WTC11 (cell line): ENCODE measurements at regions not wholly inside any gene's neighbourhood (a gene's known extent, or its start where the extent isn't known, plus 50 kb on each side); places are given as distances from the start of the nearest gene placed in this dataset.

ENCODE experiments used
- ATAC-seq: fragments of 200-7000 bp; cut with Tn5 transposase; 2 replicates; pipeline ENCODE4 v1.10.0; 2021; ENCODE audit warnings: mild to moderate bottlenecking, moderate library complexity
- CTCF ChIA-PET: fragments of 300-600 bp; sonication (Branson Sonifier 250); formaldehyde crosslinking; loops from one replicate; lab custom pipeline; 2021; ENCODE audit warnings: antibody characterized with exemption; lab: Charles Lee
- POLR2A ChIA-PET: fragments of 350-600 bp; sonication (Branson Sonifier 250); formaldehyde crosslinking; loops from one replicate; lab custom pipeline; 2021; ENCODE audit warnings: antibody characterized with exemption; lab: Charles Lee
- DNase-seq: peaks from one replicate; pipeline ENCODE4 v3.0.0; 2021; ENCODE audit warnings: low spot score
- H3K27ac Mint-ChIP-seq: 2 replicates; pipeline ENCODE4 v1.8.0; 2021; ENCODE audit warnings: mixed read lengths
- H3K27me3 Mint-ChIP-seq: 2 replicates; pipeline ENCODE4 v1.8.0; 2021; ENCODE audit warnings: low read depth, mild to moderate bottlenecking, moderate library complexity, mixed read lengths
- H3K36me3 Mint-ChIP-seq: 2 replicates; pipeline ENCODE4 v1.8.0; 2021; ENCODE audit warnings: mixed read lengths
- H3K4me1 Mint-ChIP-seq: 2 replicates; pipeline ENCODE4 v1.8.0; 2022; ENCODE audit warnings: mixed read lengths
- H3K4me3 Mint-ChIP-seq: 2 replicates; pipeline ENCODE4 v1.8.0; 2021; ENCODE audit warnings: mild to moderate bottlenecking, moderate library complexity, mixed read lengths
- H3K9me3 Mint-ChIP-seq: 2 replicates; pipeline ENCODE4 v1.8.0; 2021; ENCODE audit warnings: mixed read lengths
- AR ChIP-seq: fragments of 250-450 bp; sonication (Bioruptor Pico); IDR thresholded peaks from 2 replicates; pipeline ENCODE4 v1.9.0; 2021; ENCODE audit warnings: mild to moderate bottlenecking
- ATF1 ChIP-seq: sonication (generic); formaldehyde crosslinking; IDR thresholded peaks from 2 replicates; pipeline ENCODE4 v1.8.1; 2023; ENCODE audit warnings: mild to moderate bottlenecking, moderate library complexity, missing genetic modification reagents
- E2F4 ChIP-seq: sonication (generic); formaldehyde crosslinking; IDR thresholded peaks from 2 replicates; pipeline ENCODE4 v1.8.1; 2022; ENCODE audit warnings: low read depth, mild to moderate bottlenecking, moderate library complexity, missing genetic modification reagents, borderline replicate concordance
- ESRRA ChIP-seq: sonication (generic); formaldehyde crosslinking; IDR thresholded peaks from 2 replicates; pipeline ENCODE4 v1.8.1; 2022; ENCODE audit warnings: mild to moderate bottlenecking, missing genetic modification reagents, borderline replicate concordance
- FOXP1 ChIP-seq: sonication (generic); formaldehyde crosslinking; IDR thresholded peaks from 2 replicates; pipeline ENCODE4 v1.8.0; 2022; ENCODE audit warnings: missing genetic modification reagents, mild to moderate bottlenecking, moderate library complexity, borderline replicate concordance
- GABPB1 ChIP-seq: sonication (generic); formaldehyde crosslinking; IDR thresholded peaks from 2 replicates; pipeline ENCODE4 v1.8.1; 2023; ENCODE audit warnings: mild to moderate bottlenecking, missing genetic modification reagents
- HMGA2 ChIP-seq: fragments of 250-450 bp; sonication (Bioruptor Pico); IDR thresholded peaks from 2 replicates; pipeline ENCODE4 v1.4.0; 2021; ENCODE audit warnings: mild to moderate bottlenecking, moderate library complexity
- MAX ChIP-seq: sonication (generic); formaldehyde crosslinking; IDR thresholded peaks from 2 replicates; pipeline ENCODE4 v1.8.0; 2022; ENCODE audit warnings: mild to moderate bottlenecking, missing genetic modification reagents
- MLX ChIP-seq: sonication (generic); formaldehyde crosslinking; IDR thresholded peaks from 2 replicates; pipeline ENCODE4 v1.8.1; 2023; ENCODE audit warnings: mild to moderate bottlenecking, missing genetic modification reagents, moderate library complexity
- MYBL2 ChIP-seq: sonication (generic); formaldehyde crosslinking; IDR thresholded peaks from 2 replicates; pipeline ENCODE4 v1.8.1; 2023; ENCODE audit warnings: mild to moderate bottlenecking, moderate library complexity, missing genetic modification reagents
- NFATC4 ChIP-seq: fragments of 250-450 bp; sonication (Bioruptor Pico); IDR thresholded peaks from 2 replicates; pipeline ENCODE4 v1.9.0; 2021; ENCODE audit warnings: mild to moderate bottlenecking
- RORB ChIP-seq: fragments of 250-450 bp; sonication (Bioruptor Pico); IDR thresholded peaks from 2 replicates; pipeline ENCODE4 v1.9.0; 2021; ENCODE audit warnings: mild to moderate bottlenecking
- SOX15 ChIP-seq: fragments of 250-450 bp; sonication (Bioruptor Pico); IDR thresholded peaks from 2 replicates; pipeline ENCODE4 v1.9.0; 2021; ENCODE audit warnings: mild to moderate bottlenecking
- TCF7 ChIP-seq: sonication (generic); formaldehyde crosslinking; IDR thresholded peaks from 2 replicates; pipeline ENCODE4 v1.8.0; 2022; ENCODE audit warnings: mild to moderate bottlenecking, low read depth, missing genetic modification reagents, moderate library complexity
- USF1 ChIP-seq: sonication (generic); formaldehyde crosslinking; IDR thresholded peaks from 2 replicates; pipeline ENCODE4 v1.8.0; 2022; ENCODE audit warnings: mild to moderate bottlenecking, missing genetic modification reagents
- ZBTB21 ChIP-seq: sonication (generic); formaldehyde crosslinking; IDR thresholded peaks from 2 replicates; pipeline ENCODE4 v1.8.1; 2023; ENCODE audit warnings: mild to moderate bottlenecking, missing genetic modification reagents, borderline replicate concordance
- ZNF423 ChIP-seq: fragments of 250-450 bp; sonication (Bioruptor Pico); IDR thresholded peaks from 2 replicates; pipeline ENCODE4 v2.1.2; 2022; ENCODE audit warnings: mild to moderate bottlenecking, moderate library complexity
- ZNF512 ChIP-seq: sonication (generic); formaldehyde crosslinking; IDR thresholded peaks from 2 replicates; pipeline ENCODE4 v1.8.1; 2022; ENCODE audit warnings: missing genetic modification reagents, borderline replicate concordance
- ZNF671 ChIP-seq: fragments of 250-450 bp; sonication (Bioruptor Pico); IDR thresholded peaks from 2 replicates; pipeline ENCODE4 v1.8.0; 2021; ENCODE audit warnings: mild to moderate bottlenecking

GRCh38 chr4:161203865-161204264 is 959.9 kb downstream of the FSTL5 start:
- peaks cover 10% of the 10 kb centered on the region for H3K36me3 Mint-ChIP-seq
- DNase-seq: no peak
- no peak overlapping the region for H3K4me3 Mint-ChIP-seq
- no peak for ATAC-seq
- no peak overlapping the region for H3K27ac Mint-ChIP-seq
- peaks cover 18% of the 10 kb centered on the region for H3K9me3 Mint-ChIP-seq
- peaks cover 14% of the 10 kb centered on the region for H3K4me1 Mint-ChIP-seq
- POLR2A ChIA-PET: no interaction called here
- no peak for TF ChIP-seq MYBL2 (CRISPR knock-in tag)
- TF ChIP-seq ZNF423 (CRISPR knock-in tag): peak; percentile 95
- TF ChIP-seq, all 79 proteins: peak for 1
- H3K27me3 Mint-ChIP-seq: no peaks in the 10 kb centered on the region
- CTCF ChIA-PET: no interaction called here

- H3K27ac Mint-ChIP-seq: peak overlapping the region; percentile 77
- H3K4me3 Mint-ChIP-seq: peak overlapping the region; percentile 13; the same call in 1 of the 2 replicates
- H3K4me1 Mint-ChIP-seq: peaks cover 38% of the 10 kb centered on the region
- no peak for TF ChIP-seq AR (CRISPR knock-in tag)
- no peak for TF ChIP-seq ATF1
- TF ChIP-seq SOX15 (CRISPR knock-in tag): no peak
- TF ChIP-seq MAX (CRISPR knock-in tag): no peak
- no peak for TF ChIP-seq ZNF671 (CRISPR knock-in tag)
- TF ChIP-seq MYBL2 (CRISPR knock-in tag): no peak
- no peak for TF ChIP-seq ZBTB21 (CRISPR knock-in tag)
- no peaks in the 10 kb centered on the region; the same call in 1 of the 2 replicates for H3K36me3 Mint-ChIP-seq
- ATAC-seq (peak; percentile 90), DNase-seq (no peak)
- POLR2A ChIA-PET: no interaction called here
- H3K9me3 Mint-ChIP-seq: peaks cover 6% of the 10 kb centered on the region
- CTCF ChIA-PET: interaction anchor here (0.6 kb wide), 1 partner anchor 538 kb away, joined by 3 read pairs; no protein-coding TSS in a partner anchor
- H3K27me3 Mint-ChIP-seq: no peaks in the 10 kb centered on the region; the same call in 1 of the 2 replicates
These were observed 965.9 kb downstream of the FSTL5 start for GRCh38 chr4:161197912-161198311.

- H3K27ac Mint-ChIP-seq: peak overlapping the region; percentile 77
- ChIA-PET CTCF (interaction anchor here (0.6 kb wide), 1 partner anchor 538 kb away, joined by 3 read pairs; no protein-coding TSS in a partner anchor), POLR2A (no interaction called here)
- H3K27me3 Mint-ChIP-seq: no peaks in the 10 kb centered on the region; the same call in 1 of the 2 replicates
- peaks cover 35% of the 10 kb centered on the region for H3K4me1 Mint-ChIP-seq
- TF ChIP-seq USF1 (CRISPR knock-in tag) (no peak), ESRRA (no peak), RORB (no peak), MYBL2 (CRISPR knock-in tag) (no peak), FOXP1 (CRISPR knock-in tag) (no peak), MLX (no peak), NFATC4 (CRISPR knock-in tag) (no peak), TCF7 (no peak), ZNF512 (no peak), GABPB1 (CRISPR knock-in tag) (no peak), E2F4 (no peak), HMGA2 (CRISPR knock-in tag) (no peak)
- H3K4me3 Mint-ChIP-seq: peak overlapping the region; percentile 13; the same call in 1 of the 2 replicates
- no peaks in the 10 kb centered on the region; the same call in 1 of the 2 replicates for H3K36me3 Mint-ChIP-seq
- ATAC-seq: peak; percentile 29
- DNase-seq: no peak
- peaks cover 5% of the 10 kb centered on the region for H3K9me3 Mint-ChIP-seq
These were observed 966.3 kb downstream of the FSTL5 start for GRCh38 chr4:161197474-161197873.
